ENCODE measurements at regions not wholly inside any gene's neighbourhood (a gene's known extent, or its start where the extent isn't known, plus 50 kb on each side); places are given as distances from the start of the nearest gene placed in this dataset. TPM values are rescaled to one million over a fixed set of nuclear protein-coding genes. Genes with fewer than 3 reads are reported as not detected.

DNA sequence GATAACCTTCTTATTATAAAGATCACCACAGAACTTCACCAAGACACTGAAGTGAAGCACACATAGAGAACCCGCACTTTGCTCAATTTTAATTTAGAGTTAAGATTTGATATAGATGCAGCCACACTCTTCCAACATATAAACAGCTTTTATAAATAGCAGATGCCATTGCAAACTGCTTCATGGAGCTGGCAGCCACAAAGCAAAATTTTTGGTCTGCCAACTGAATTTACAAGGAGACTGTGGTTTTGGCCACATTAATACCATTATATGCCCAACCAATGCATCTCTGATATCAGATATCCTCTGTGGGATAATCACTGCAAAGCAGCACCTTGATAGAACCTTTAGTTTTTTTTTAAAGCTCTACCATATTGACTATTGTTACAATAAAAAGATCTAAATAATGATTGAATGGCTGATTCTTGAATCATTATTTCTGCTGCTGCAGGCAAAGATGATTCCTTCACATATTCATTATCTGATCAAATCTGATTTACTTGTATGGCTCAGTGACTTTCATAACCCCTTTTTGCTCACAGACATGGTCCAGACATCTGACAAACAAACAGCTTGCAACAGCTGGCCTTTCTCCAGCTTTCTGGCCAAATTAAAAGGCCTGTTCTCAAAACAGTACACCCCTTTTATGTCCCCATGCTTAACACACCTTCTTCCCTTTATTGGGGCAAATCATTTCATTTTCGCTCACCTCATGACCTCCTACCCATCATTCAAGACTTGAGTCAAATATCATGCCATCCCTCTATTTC, 88.4 kb downstream of the METTL4 start:
- Histone ChIP-seq H3K4me2 (ENCODE audit: unreplicated experiment) (no peak overlapping the region), H3K9ac (no peak overlapping the region), H3K9me3 (ENCODE audit: low read depth) (no peaks in the 10 kb centered on the region), H3K79me2 (ENCODE audit: insufficient read depth) (no peaks in the 10 kb centered on the region), H4K20me1 (ENCODE audit: insufficient read depth) (no peaks in the 10 kb centered on the region), H3K27ac (no peak overlapping the region), H3F3A (ENCODE audit: insufficient read depth) (no peaks in the 10 kb centered on the region), H3K36me3 (ENCODE audit: low read depth) (no peaks in the 10 kb centered on the region), H3K4me1 (ENCODE audit: insufficient read depth) (no peaks in the 10 kb centered on the region), H2AFZ (no peak overlapping the region), H3K27me3 (replicated peaks; ENCODE audit: insufficient read depth) (no peaks in the 10 kb centered on the region), H3K9me2 (ENCODE audit: insufficient read depth) (no peaks in the 10 kb centered on the region), H3K4me3 (no peak overlapping the region)
- TF ChIP-seq EZH2phosphoT487 (IDR thresholded peaks at IDR 0.05; ENCODE audit: insufficient read depth, low read depth) (no peak), EZH2 (IDR thresholded peaks at IDR 0.05; ENCODE audit: insufficient read depth, poor library complexity, severe bottlenecking) (no peak)
- DNase-seq: no peak
- in situ Hi-C loops (cut with MboI): no loop called here
- 68 to 77% methylated on average over 2 of the region's 2 CpGs for WGBS, 2 experiments (ENCODE audit: low coverage in 1 of 2, low lambda C conversion rate in 2 of 2, missing lambda C conversion rate in 2 of 2)

DNA sequence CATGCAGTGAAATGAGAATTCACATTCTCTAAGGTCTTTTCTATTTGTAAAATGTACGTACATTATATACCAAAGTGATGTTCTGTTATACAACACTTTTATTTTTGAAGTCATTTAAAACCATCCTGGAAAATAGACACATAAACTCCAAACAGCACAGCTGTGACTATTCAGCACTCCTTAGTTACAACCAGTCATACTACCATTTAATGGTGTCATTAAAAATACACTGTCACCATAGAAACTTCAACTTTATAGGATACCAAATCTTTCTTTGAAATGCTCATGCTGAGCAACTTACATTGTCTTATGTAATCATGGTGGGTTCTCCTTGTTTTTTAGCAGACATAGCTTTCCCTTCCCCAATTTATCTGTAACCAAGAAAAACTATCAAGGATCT, 85.3 kb downstream of the METTL4 start:
- DNase-seq: no peak
- in situ Hi-C loops (cut with MboI): no loop called here

DNA sequence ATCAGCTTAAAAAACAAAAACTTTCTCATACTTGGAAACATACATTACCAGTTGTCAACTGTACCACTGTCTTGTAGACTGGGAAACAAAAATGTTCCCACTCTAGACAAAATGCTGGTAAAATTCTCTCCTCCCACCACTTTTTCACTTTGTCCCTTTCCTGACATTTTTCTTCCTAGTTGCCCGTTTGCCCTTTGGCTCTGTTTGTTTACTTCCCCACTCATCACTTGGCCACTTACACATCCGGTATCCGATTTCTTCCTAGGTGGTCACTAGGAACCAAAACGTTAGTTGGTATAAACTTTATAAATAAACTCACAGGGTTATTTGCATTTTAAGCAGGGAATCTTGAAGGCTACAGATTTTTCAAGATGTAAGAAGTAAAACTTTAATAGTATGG, 84.9 kb downstream of the METTL4 start:
- TF ChIP-seq EZH2 (IDR thresholded peaks at IDR 0.05; ENCODE audit: insufficient read depth, poor library complexity, severe bottlenecking) (no peak), EZH2phosphoT487 (IDR thresholded peaks at IDR 0.05; ENCODE audit: insufficient read depth, low read depth) (no peak)
- H3K27ac ChIP-seq: no peak overlapping the region

More for the DNA sequence above, 85.3 kb downstream of the METTL4 start:
- H3K4me1 ChIP-seq (ENCODE audit: insufficient read depth): no peaks in the 10 kb centered on the region
- H2AFZ ChIP-seq: no peak overlapping the region
- H3K79me2 ChIP-seq (ENCODE audit: insufficient read depth): no peaks in the 10 kb centered on the region
- no peaks in the 10 kb centered on the region for H3F3A ChIP-seq (ENCODE audit: insufficient read depth)
- whole genome bisulfite sequencing, 2 experiments (ENCODE audit: low coverage in 1 of 2, low lambda C conversion rate in 2 of 2, missing lambda C conversion rate in 2 of 2): 63 to 75% methylated on average over 1 of the region's 1 CpG
- H3K27me3 ChIP-seq (replicated peaks; ENCODE audit: insufficient read depth): no peaks in the 10 kb centered on the region
- no peak overlapping the region for H3K4me3 ChIP-seq
- no peaks in the 10 kb centered on the region for H3K9me3 ChIP-seq (ENCODE audit: low read depth)
- no peak overlapping the region for H3K27ac ChIP-seq
- H4K20me1 ChIP-seq (ENCODE audit: insufficient read depth): no peaks in the 10 kb centered on the region
- no peak overlapping the region for H3K4me2 ChIP-seq (ENCODE audit: unreplicated experiment)
- TF ChIP-seq EZH2phosphoT487 (IDR thresholded peaks at IDR 0.05; ENCODE audit: insufficient read depth, low read depth): no peak
- TF ChIP-seq EZH2 (IDR thresholded peaks at IDR 0.05; ENCODE audit: insufficient read depth, poor library complexity, severe bottlenecking): no peak
- no peaks in the 10 kb centered on the region for H3K36me3 ChIP-seq (ENCODE audit: low read depth)
- H3K9me2 ChIP-seq (ENCODE audit: insufficient read depth): no peaks in the 10 kb centered on the region; the same call in 1 of the 2 replicates
- no peak overlapping the region for H3K9ac ChIP-seq

More for the DNA sequence above, 84.9 kb downstream of the METTL4 start:
- Histone ChIP-seq H3K4me1 (ENCODE audit: insufficient read depth) (no peaks in the 10 kb centered on the region), H3K9ac (no peak overlapping the region), H3K9me3 (ENCODE audit: low read depth) (no peaks in the 10 kb centered on the region), H3K9me2 (ENCODE audit: insufficient read depth) (no peaks in the 10 kb centered on the region; the same call in 1 of the 2 replicates), H3K4me3 (no peak overlapping the region), H3K27me3 (replicated peaks; ENCODE audit: insufficient read depth) (no peaks in the 10 kb centered on the region), H2AFZ (no peak overlapping the region), H3F3A (ENCODE audit: insufficient read depth) (no peaks in the 10 kb centered on the region), H3K4me2 (ENCODE audit: unreplicated experiment) (no peak overlapping the region), H4K20me1 (ENCODE audit: insufficient read depth) (no peaks in the 10 kb centered on the region), H3K36me3 (ENCODE audit: low read depth) (no peaks in the 10 kb centered on the region), H3K79me2 (ENCODE audit: insufficient read depth) (no peaks in the 10 kb centered on the region)
- DNase-seq: no peak
- WGBS, 2 experiments (ENCODE audit: low coverage in 1 of 2, low lambda C conversion rate in 2 of 2, missing lambda C conversion rate in 2 of 2): 25 to 26% methylated on average over 4 of the region's 4 CpGs
- in situ Hi-C loops (cut with MboI): no loop called here

Small RNAs in the stretch of these regions (small RNA-seq; reads per million reads assigned to genes)
- gene AP005119.1 (ENCODE audit: low read depth, low replicate concordance): not detected
- not detected for gene COX6CP3 (ENCODE audit: low read depth, low replicate concordance)
- gene RN7SKP72 (ENCODE audit: low read depth, low replicate concordance): not detected
